ENCODE measurements at regions not wholly inside any gene's neighbourhood (a gene's known extent, or its start where the extent isn't known, plus 50 kb on each side); places are given as distances from the start of the nearest gene placed in this dataset.

DNA sequence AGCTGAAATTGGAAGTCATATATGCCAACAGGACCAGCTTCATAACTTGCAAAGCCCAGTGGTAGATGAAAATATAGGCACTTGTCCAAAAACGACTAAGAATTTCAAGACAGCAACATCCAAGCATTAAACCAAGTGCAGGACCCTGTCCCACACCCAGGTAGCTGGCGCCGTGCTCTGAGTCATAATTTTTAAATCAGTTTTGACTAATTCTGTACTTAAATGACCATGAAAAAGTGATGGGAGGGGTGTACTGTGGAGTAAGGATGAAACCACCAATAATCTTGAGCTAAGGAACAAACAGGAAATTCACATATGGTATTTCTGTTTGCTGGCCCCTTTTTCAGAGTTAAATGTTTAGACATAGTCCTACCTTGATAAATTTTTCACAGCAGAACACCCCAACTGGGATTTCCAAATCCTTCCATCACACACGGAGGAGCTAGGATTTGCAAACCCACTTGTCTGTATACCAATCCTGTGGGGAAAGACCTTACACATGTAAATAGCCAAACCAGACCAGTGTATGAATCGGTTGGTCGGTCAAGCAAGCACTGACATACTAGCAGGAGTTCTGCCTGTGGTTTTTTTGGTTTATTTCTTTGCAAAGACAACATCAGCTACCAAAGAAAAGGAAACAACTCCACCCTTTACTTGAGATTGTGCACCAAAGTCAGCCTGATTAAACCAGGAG, 235.7 kb upstream of the RAB4A start:
- H3K4me3 ChIP-seq (ENCODE audit: low read depth, low read length), result no peak overlapping the region
- TF ChIP-seq, protein P1, sequence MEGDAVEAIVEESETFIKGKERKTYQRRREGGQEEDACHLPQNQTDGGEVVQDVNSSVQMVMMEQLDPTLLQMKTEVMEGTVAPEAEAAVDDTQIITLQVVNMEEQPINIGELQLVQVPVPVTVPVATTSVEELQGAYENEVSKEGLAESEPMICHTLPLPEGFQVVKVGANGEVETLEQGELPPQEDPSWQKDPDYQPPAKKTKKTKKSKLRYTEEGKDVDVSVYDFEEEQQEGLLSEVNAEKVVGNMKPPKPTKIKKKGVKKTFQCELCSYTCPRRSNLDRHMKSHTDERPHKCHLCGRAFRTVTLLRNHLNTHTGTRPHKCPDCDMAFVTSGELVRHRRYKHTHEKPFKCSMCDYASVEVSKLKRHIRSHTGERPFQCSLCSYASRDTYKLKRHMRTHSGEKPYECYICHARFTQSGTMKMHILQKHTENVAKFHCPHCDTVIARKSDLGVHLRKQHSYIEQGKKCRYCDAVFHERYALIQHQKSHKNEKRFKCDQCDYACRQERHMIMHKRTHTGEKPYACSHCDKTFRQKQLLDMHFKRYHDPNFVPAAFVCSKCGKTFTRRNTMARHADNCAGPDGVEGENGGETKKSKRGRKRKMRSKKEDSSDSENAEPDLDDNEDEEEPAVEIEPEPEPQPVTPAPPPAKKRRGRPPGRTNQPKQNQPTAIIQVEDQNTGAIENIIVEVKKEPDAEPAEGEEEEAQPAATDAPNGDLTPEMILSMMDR (IDR thresholded peaks at IDR 0.05; ENCODE audit: low read depth, low read length), result no peak
- no peaks in the 10 kb centered on the region for H3K27me3 ChIP-seq (ENCODE audit: insufficient read depth, low read depth, severe bottlenecking)
- DNase-seq, result no peak
- H3K36me3 ChIP-seq, result no peaks in the 10 kb centered on the region
- no peaks in the 10 kb centered on the region for H3K9me3 ChIP-seq (ENCODE audit: severe bottlenecking)
- H3K27ac ChIP-seq, result no peak overlapping the region

DNA sequence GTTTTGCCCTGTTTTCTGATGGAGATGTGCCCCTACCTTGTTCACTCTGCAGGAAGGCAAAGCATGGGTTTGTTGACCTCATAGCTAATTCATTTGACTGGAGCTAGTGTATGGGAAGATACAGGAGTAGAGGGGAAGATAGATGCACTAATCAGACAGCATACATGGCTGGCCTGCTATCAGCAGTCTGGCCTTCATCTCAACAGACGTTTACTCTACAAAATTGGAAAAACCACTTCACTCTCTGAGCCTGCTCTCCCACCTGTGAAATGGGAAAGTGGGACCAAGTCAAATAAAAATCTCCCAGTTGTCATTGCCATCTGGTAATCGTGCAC, 235.2 kb upstream of the RAB4A start:
- DNase-seq, result no peak
- Histone ChIP-seq H3K27ac (no peak overlapping the region), H3K36me3 (no peaks in the 10 kb centered on the region), H3K27me3 (ENCODE audit: insufficient read depth, low read depth, severe bottlenecking) (no peaks in the 10 kb centered on the region), H3K9me3 (ENCODE audit: severe bottlenecking) (no peaks in the 10 kb centered on the region), H3K4me3 (ENCODE audit: low read depth, low read length) (no peak overlapping the region)
- TF ChIP-seq, protein P1 (IDR thresholded peaks at IDR 0.05; ENCODE audit: low read depth, low read length), result no peak

DNA sequence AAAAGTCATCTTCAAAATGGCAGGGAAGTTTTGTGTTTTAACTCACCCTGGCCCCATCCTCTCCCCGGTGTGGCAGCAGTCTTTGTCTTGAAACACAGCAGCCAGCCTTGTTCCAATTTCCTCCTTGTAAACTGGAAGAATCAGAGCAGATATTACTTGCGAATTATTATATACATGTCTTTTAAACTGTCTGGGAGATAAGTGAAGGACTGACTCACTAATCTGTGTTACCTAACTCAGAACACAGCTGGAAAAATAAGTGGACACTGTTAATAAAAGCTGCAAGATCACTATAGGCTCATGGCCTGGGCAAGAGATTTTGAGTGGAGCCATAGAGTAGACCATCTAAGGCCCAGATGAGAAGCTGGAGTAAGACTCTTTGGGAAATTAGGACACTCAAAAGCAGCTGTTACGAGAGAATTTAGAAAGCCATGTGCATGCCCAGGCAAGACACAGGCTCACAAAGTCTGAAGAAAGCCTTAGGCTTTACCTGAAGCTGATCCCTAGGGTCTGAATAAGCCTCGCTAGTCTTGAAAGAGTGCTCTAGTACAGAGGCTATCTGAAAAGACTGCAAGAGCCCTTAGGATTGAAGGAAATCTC, 233.0 kb upstream of the RAB4A start:
- TF ChIP-seq, protein P1 (IDR thresholded peaks at IDR 0.05; ENCODE audit: low read depth, low read length), result no peak
- H3K36me3 ChIP-seq, result no peaks in the 10 kb centered on the region
- no peaks in the 10 kb centered on the region for H3K27me3 ChIP-seq (ENCODE audit: insufficient read depth, low read depth, severe bottlenecking)
- H3K4me3 ChIP-seq (ENCODE audit: low read depth, low read length), result no peak overlapping the region
- peak overlapping the region; percentile 59 for H3K27ac ChIP-seq
- H3K9me3 ChIP-seq (ENCODE audit: severe bottlenecking), result no peaks in the 10 kb centered on the region
- DNase-seq, result peak; percentile 24

DNA sequence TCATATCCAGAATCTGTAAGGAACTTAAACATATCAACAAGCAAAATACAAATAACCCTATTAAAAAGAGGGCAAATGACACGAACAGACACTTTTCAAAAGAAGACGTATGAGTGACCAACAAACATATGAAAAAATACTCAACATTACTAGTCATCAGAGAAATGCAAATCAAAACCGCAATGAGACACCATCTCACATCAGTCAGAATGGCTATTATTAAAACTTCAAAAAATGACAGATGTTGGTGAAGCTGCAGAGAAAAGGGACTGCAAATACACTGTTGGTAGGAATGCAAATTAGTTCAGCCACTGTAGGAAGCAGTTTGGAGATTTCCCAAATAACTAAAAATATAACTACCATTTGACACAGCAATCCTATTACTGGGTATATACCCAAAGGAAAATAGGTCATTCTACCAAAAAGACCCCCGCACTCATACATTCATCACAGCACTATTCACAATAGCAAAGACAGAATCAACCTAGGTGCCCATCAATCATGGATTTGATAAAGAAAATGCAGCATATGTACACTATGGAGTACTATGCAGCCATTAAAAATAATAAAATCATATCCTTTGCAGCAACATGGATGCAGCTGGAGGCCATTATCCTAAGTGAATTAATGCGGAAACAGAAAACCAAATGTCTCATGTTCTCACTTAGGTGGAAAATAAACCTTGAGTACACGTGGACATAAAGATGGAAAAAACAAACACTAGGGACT, 230.1 kb upstream of the RAB4A start:
- Histone ChIP-seq H3K9me3 (ENCODE audit: severe bottlenecking) (no peaks in the 10 kb centered on the region), H3K36me3 (no peaks in the 10 kb centered on the region), H3K27ac (no peak overlapping the region), H3K4me3 (ENCODE audit: low read depth, low read length) (no peak overlapping the region), H3K27me3 (ENCODE audit: insufficient read depth, low read depth, severe bottlenecking) (no peaks in the 10 kb centered on the region)
- DNase-seq, result no peak
- TF ChIP-seq, protein P1 (IDR thresholded peaks at IDR 0.05; ENCODE audit: low read depth, low read length), result no peak

DNA sequence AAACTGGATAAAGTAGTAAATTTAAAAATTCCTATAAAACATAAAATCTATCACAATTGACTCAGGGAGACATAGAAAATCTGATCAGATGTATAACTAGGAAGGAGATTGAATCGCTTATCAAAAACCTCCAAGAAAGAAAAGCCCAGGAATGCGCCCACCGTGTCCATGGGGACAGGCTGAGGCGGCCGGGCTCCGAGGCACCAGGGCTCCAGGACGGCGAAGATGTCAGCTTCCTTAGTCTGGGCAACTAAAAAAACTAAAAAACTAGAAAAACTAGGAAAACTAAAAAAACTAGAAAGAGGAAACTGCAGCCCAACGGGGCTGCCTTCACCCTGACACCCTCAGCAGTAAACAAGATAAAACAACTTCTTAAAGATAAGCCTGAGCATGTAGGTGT, 229.0 kb upstream of the RAB4A start:
- H3K27ac ChIP-seq, result no peak overlapping the region
- H3K9me3 ChIP-seq (ENCODE audit: severe bottlenecking), result no peaks in the 10 kb centered on the region
- H3K36me3 ChIP-seq, result no peaks in the 10 kb centered on the region
- H3K4me3 ChIP-seq (ENCODE audit: low read depth, low read length), result no peak overlapping the region
- H3K27me3 ChIP-seq (ENCODE audit: insufficient read depth, low read depth, severe bottlenecking), result no peaks in the 10 kb centered on the region
- TF ChIP-seq, protein P1 (IDR thresholded peaks at IDR 0.05; ENCODE audit: low read depth, low read length), result no peak
- no peak for DNase-seq
